Breast epithelium (tissue), 3 donors: ENCODE measurements at regions not wholly inside any gene's neighbourhood (a gene's known extent, or its start where the extent isn't known, plus 50 kb on each side); places are given as distances from the start of the nearest gene placed in this dataset.

ENCODE experiments used
- CTCF ChIP-seq, 3 donors: fragments of 450-650 bp; IDR thresholded peaks; one replicate each; pipeline ENCODE4 v1.5.1; 2016 to 2017; ENCODE audit warnings: antibody characterized with exemption in 3 of 3, mild to moderate bottlenecking in 3 of 3, moderate library complexity in 3 of 3
- POLR2AphosphoS5 ChIP-seq, 3 donors: sonication (generic); formaldehyde crosslinking; IDR thresholded peaks; one replicate each; pipeline ENCODE4 v1.6.1; 2017; ENCODE audit warnings: antibody characterized with exemption in 3 of 3

- TF ChIP-seq CTCF (IDR thresholded peaks at IDR 0.05) (no peak), POLR2AphosphoS5 (IDR thresholded peaks at IDR 0.05) (no peak)
These were observed 121.0 kb upstream of the ZNF91 start for GRCh38 chr19:23516266-23516665.
